GM21723 (cell line): ENCODE measurements at regions not wholly inside any gene's neighbourhood (a gene's known extent, or its start where the extent isn't known, plus 50 kb on each side); places are given as distances from the start of the nearest gene placed in this dataset.
"Not testable (repeated sequence)": the region's sequence is repeated elsewhere in the genome, so short reads cannot be mapped to it uniquely, and the experiment has no call there.

Source experiments
- ATAC-seq: cut with Tn5 transposase; IDR thresholded peaks from one replicate; pipeline ENCODE4 v1.9.1; 2021; ENCODE audit warnings: mild to moderate bottlenecking, moderate library complexity; ENCODE audit not compliant: unreplicated experiment

- ATAC-seq = no peak
Measured at GRCh38 chr4:130699004-130699403, 1603.1 kb downstream of the C4orf33 start.

DNA sequence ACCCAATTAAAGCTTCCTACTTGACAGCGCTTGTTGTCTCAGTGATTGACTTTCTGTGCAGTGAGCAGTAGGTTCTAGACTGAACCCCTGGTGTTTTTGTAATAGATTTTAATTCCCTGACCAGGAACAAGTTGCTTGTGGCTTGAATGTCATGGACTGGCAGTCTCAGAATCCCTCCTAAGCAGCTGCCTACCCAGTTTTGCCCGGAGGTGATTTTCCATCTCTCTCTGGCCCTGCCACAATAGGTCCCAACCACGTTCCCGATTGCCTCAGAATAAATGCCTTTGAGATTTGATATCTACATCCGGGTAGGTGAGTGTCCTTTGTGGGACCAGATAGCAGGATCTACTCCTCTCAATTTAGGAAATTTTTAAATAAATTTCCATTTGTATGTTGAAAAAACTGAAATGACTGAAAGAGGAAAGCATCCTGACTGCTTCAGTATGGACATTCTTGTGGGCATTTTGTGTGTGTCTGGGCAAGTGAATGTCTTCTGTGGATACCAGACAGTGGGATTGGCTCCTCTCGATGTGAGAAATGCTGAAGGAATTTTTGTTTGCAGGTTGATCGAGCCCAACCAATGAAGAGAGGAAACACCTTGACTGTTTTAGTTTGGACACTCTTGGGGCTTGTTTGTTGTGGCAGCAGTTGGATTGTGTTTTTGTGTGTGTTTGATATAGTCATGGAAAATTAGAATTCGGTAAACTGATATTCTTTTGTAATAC, 1607.4 kb downstream of the C4orf33 start:
- no peak for ATAC-seq

DNA sequence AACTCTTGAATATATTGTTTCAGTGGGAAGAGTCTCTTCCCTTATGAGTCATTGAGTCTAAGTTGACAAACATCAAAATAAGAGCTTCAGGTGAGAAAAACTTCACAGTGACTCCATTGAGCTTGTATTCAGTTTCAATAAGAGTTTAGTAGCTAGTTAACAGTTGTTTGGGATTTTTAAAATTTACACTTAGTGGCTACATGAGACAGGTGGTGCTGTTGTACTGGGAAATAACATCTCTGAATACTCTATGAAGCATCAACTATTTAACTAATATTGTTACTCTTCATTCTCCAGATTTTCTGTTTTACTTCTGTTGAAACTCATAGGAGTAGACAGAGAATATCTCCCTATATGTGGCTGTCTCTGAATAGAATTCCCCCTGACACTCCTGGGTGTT, 1609.1 kb downstream of the C4orf33 start:
- ATAC-seq = no peak

- ATAC-seq = no peak
Measured at GRCh38 chr4:130712038-130712437, 1616.1 kb downstream of the C4orf33 start.

DNA sequence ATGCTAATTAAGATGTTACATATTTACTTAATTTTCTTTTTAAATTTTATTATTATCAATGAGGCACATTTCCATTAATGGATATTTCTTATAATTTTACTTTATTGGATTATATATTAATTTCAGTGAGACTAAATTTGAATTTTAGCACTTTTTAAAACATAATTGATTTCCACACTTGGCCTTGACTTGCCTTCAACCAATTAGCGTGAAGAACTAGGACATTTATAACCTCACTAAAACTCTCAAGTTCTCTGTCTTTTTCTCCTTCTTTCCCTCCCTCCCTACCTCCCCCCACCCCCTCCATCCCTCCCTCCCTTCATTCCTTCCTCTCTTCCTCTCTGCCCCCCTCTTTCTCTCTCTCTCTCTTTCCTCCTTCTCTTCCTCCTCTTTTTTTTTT, 1618.1 kb downstream of the C4orf33 start:
- ATAC-seq = no peak

GRCh38 chr4:130722361-130722760, 1626.4 kb downstream of the C4orf33 start:
- ATAC-seq = no peak

DNA sequence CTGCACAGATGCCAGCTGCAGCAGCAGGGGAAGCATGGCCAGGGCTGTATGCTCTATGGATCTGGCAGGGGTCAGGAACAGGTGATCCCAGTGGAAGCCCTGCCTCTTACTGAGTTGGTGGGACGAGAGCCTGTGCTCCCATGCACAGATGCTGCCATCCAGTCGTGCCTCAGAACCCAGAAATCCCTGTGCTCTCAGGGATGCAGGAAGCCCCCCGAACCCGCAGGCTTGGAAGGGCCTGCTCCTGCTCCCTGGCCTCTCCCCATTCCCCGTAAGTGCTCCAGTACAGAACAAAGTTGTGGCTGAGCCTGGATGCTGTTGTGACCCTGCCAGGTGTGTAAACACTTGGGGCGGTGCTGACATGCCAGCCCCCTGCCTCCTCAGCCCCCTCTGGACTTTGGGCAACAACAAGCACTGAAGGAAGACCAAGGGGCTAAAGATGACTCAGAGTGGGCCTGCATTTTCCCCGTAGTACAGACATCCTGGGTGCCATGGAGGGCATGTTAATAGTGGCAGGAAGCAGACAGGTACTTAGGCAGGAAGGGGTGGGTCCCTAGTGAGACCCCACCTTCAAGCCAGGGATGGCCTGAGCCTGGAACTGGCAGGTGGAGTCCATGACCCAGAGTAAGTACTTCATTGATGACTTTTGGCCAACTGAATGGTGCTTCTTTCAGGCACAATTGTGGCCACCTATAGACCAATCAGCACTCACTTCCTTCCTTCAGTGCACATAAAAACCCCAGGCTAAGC, 1640.7 kb downstream of the C4orf33 start:
- no peak for ATAC-seq

DNA sequence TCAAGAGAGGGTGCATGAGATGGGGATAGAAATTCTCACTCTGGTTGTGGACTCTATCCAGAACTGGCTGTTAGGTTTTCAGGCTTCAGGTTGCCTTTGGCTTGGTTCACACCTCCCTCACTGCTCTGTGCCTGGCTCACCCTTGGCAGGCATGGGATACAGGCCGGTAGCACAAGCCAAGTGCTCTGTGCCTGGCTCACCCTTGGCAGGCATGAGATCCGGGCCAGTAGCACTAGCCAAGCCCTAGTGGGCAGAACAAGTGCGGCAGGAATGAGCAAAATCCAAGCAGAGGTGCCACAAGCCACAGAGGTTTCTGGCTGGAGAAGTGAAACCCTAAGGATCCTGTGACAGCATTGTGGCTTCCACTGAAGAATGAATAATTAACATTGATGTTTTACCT, 1642.3 kb downstream of the C4orf33 start:
- no peak for ATAC-seq

GRCh38 chr4:130747842-130748241, 1651.9 kb downstream of the C4orf33 start:
- ATAC-seq = no peak

DNA sequence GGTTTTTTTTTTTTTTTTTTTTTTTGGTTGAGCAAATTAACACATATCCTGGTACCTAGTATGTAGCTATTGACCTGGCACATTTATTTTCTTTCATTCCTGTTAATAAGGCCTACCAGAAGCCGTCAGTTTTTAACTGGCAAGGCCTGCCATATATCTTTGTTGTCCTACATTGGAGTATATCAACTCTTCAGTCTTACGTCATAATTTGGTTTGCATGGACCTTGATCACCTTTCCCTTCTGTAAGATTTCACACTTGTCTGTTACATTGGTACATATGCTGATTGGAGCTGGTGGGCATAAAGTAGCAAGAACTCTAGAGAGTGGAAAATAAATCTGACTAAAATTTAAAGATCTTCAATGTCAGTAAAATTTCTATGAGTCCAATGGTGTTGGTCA, 1658.0 kb downstream of the C4orf33 start:
- ATAC-seq = no peak

DNA sequence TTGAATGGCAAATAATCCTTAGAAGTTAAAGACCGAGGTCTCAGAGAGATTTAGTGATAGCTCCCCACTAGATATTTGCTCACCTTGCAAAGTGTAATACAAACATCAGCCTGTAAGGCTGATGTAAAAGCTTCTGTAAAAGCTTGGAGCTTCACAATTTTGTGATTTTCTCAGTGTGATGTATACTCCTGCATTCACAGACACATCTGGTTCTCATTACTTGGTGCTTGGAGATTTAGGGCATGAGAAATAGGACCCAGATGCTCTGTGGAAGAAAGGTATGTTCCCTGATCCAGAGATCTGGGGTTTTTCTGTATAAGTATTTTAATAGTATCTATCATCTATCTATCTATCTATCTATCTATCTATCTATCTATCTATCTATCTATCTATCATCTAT, 1664.3 kb downstream of the C4orf33 start:
- ATAC-seq = no peak

- not testable (repeated sequence) for ATAC-seq
Measured at GRCh38 chr4:130767384-130767783, 1671.4 kb downstream of the C4orf33 start.

DNA sequence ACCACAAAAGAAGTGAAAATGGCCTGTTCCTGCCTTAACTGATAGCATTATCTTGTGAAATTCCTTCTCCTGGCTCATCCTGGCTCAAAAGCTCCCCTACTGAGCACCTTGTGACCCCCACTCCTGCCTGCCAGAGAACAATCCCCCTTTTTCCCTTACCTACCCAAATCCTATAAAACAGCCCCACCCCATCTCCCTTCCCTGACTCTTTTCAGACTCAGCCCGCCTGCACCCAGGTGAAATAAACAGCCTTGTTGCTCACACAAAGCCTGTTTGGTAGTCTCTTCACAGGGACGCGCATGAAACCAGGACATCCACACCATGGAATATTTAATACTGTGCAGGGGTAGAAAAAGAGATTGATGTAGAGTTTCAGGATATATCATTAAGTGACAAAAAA, 1677.0 kb downstream of the C4orf33 start:
- ATAC-seq = not testable (repeated sequence)

- ATAC-seq = no peak
Measured at GRCh38 chr4:130808492-130808891, 1712.5 kb downstream of the C4orf33 start.

- no peak for ATAC-seq
Measured at GRCh38 chr4:130812117-130812765, 1716.3 kb downstream of the C4orf33 start.

- ATAC-seq = no peak
Measured at GRCh38 chr4:130814896-130815295, 1718.9 kb downstream of the C4orf33 start.

DNA sequence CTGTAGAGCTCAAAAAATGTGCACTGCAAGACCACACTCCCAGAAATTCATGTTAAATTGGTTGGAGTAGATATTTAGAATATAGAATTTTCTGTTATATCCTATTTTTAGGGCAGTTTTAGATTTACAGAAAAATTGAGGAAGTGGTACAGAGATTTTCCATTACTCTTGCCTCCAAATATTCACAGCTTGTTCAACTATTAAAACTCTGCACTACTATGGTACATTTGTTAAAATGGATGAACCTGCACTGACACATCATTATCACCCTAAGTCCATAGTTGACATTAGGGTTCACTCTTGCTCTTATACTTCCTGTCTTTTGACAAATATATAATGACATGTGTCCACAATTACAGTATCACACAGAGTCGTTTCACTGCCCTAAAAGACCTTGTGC, 1724.5 kb downstream of the C4orf33 start:
- ATAC-seq = no peak

- no peak for ATAC-seq
Measured at GRCh38 chr4:130825284-130825683, 1729.3 kb downstream of the C4orf33 start.

DNA sequence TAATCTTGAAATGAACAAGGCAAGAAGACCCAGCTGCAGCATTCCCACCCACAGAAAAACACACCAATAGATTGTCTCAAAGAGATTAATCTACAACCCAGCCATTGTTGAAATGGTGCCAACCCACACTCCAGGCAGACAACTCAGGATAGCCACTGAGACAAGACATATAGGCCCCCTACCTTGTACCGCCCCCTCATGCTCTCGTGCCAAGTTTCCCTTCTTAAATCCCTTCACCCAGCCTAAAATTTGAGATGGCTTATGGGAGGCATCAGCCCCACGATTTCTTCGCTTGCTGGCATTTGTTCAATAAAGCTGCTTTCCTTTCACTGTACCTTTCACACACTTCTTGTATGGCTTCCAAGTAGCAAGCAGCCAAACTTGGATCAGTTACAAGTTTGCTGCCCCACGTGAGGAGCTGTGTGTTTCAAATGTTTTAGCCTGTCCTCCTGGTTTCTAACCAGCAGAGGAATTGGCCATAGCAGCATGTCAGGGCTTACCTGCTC, 1754.1 kb downstream of the C4orf33 start:
- no peak for ATAC-seq

DNA sequence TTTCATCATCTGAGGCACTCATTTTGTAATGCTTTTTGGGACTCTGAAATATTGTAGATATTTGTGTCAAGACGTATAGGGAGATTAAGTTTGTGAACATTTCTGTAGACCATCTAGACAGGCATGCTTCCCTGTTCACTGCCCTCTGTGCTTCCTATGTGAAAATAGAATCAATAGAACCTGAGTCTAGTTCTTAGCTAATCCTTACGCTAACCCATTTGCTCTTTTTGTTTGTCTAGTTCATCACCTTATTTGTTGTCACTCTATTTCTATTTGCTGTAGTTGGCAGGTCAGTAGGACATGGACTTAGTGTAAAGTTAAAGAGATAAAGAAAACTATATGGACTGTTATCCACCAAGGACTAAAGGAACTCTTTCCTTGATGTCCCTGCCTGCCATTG, 1755.2 kb downstream of the C4orf33 start:
- ATAC-seq = no peak

DNA sequence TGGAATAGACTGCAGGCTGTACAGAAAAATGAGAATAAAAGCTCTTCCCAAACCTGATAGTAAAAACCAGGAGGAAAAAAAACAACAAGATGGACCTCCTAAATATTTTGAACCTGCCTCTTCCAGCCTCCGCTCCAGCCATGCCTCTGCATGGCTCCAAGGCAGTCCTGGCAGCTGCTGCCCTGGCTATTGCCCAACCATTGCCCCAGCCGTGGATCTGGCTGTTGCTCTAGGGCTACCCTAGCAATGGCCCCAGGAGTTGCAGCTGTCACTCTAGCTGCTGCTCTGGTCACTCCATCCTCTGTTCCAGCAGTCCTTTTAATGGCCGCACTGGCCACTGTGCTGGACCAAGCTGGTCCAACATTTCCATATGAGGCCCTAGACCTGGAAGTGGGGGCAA, 1756.0 kb downstream of the C4orf33 start:
- no peak for ATAC-seq

- no peak for ATAC-seq
Measured at GRCh38 chr4:130855533-130855932, 1759.6 kb downstream of the C4orf33 start.
